ENCODE measurements at regions not wholly inside any gene's neighbourhood (a gene's known extent, or its start where the extent isn't known, plus 50 kb on each side); places are given as distances from the start of the nearest gene placed in this dataset.

GRCh38 chr4:162804351-162804924 lies 362.3 kb downstream of the NAF1 start:
- H3F3A ChIP-seq (ENCODE audit: low read depth), result no peaks in the 10 kb centered on the region
- H3K27me3 ChIP-seq (ENCODE audit: insufficient read depth, low read length, poor library complexity, severe bottlenecking), result no peaks in the 10 kb centered on the region
- H3K4me1 ChIP-seq (ENCODE audit: insufficient read depth, low read length, poor library complexity, severe bottlenecking), result no peaks in the 10 kb centered on the region
- no peak overlapping the region for H3K4me3 ChIP-seq (ENCODE audit: low read length, poor library complexity, severe bottlenecking)
- no peak overlapping the region for H3K9ac ChIP-seq (ENCODE audit: low read depth, low read length, poor library complexity, severe bottlenecking)
- H4K20me1 ChIP-seq (ENCODE audit: insufficient read depth, low read length, poor library complexity, severe bottlenecking), result no peaks in the 10 kb centered on the region
- H2AFZ ChIP-seq (ENCODE audit: low read length), result no peak overlapping the region
- H3K9me2 ChIP-seq (replicated peaks; ENCODE audit: low read depth, low read length), result no peaks in the 10 kb centered on the region
- H3K4me2 ChIP-seq (ENCODE audit: low read depth, low read length, poor library complexity, severe bottlenecking), result no peak overlapping the region
- TF ChIP-seq EZH2phosphoT487 (IDR thresholded peaks at IDR 0.05; ENCODE audit: borderline replicate concordance) (no peak), CTCF (conservative IDR thresholded peaks at IDR 0.05; ENCODE audit: low read length) (no peak)
- no peaks in the 10 kb centered on the region for H3K9me3 ChIP-seq (ENCODE audit: insufficient read depth, low read depth, low read length)
- H3K79me2 ChIP-seq (ENCODE audit: insufficient read depth, low read length), result no peaks in the 10 kb centered on the region
- H3K36me3 ChIP-seq (ENCODE audit: insufficient read depth, low read length), result no peaks in the 10 kb centered on the region

- no peak overlapping the region for H3K4me3 ChIP-seq (ENCODE audit: low read length, poor library complexity, severe bottlenecking)
- H3K9me2 ChIP-seq (replicated peaks; ENCODE audit: low read depth, low read length), result no peaks in the 10 kb centered on the region
- TF ChIP-seq CTCF (conservative IDR thresholded peaks at IDR 0.05; ENCODE audit: low read length), result no peak
- H3K4me1 ChIP-seq (ENCODE audit: insufficient read depth, low read length, poor library complexity, severe bottlenecking), result no peaks in the 10 kb centered on the region
- no peaks in the 10 kb centered on the region for H3K79me2 ChIP-seq (ENCODE audit: insufficient read depth, low read length)
- H3F3A ChIP-seq (ENCODE audit: low read depth), result no peaks in the 10 kb centered on the region
- no peaks in the 10 kb centered on the region for H3K36me3 ChIP-seq (ENCODE audit: insufficient read depth, low read length)
- no peaks in the 10 kb centered on the region for H3K27me3 ChIP-seq (ENCODE audit: insufficient read depth, low read length, poor library complexity, severe bottlenecking)
- no peaks in the 10 kb centered on the region for H3K9me3 ChIP-seq (ENCODE audit: insufficient read depth, low read depth, low read length)
- no peak overlapping the region for H2AFZ ChIP-seq (ENCODE audit: low read length)
- no peaks in the 10 kb centered on the region for H4K20me1 ChIP-seq (ENCODE audit: insufficient read depth, low read length, poor library complexity, severe bottlenecking)
- H3K9ac ChIP-seq (ENCODE audit: low read depth, low read length, poor library complexity, severe bottlenecking), result no peak overlapping the region
- no peak overlapping the region for H3K4me2 ChIP-seq (ENCODE audit: low read depth, low read length, poor library complexity, severe bottlenecking)
These were observed 363.3 kb downstream of the NAF1 start for GRCh38 chr4:162803378-162803777.

GRCh38 chr4:162797108-162797507 lies 369.6 kb downstream of the NAF1 start:
- no peaks in the 10 kb centered on the region for H3K36me3 ChIP-seq (ENCODE audit: insufficient read depth, low read length)
- no peak overlapping the region for H3K4me3 ChIP-seq (ENCODE audit: low read length, poor library complexity, severe bottlenecking)
- H3K4me1 ChIP-seq (ENCODE audit: insufficient read depth, low read length, poor library complexity, severe bottlenecking), result no peaks in the 10 kb centered on the region
- TF ChIP-seq CTCF (conservative IDR thresholded peaks at IDR 0.05; ENCODE audit: low read length), result no peak
- no peak for TF ChIP-seq EZH2phosphoT487 (IDR thresholded peaks at IDR 0.05; ENCODE audit: borderline replicate concordance)
- H4K20me1 ChIP-seq (ENCODE audit: insufficient read depth, low read length, poor library complexity, severe bottlenecking), result no peaks in the 10 kb centered on the region
- H3K79me2 ChIP-seq (ENCODE audit: insufficient read depth, low read length), result no peaks in the 10 kb centered on the region
- no peak overlapping the region for H3K9ac ChIP-seq (ENCODE audit: low read depth, low read length, poor library complexity, severe bottlenecking)
- H3K27me3 ChIP-seq (ENCODE audit: insufficient read depth, low read length, poor library complexity, severe bottlenecking), result no peaks in the 10 kb centered on the region
- H2AFZ ChIP-seq (ENCODE audit: low read length), result no peak overlapping the region
- no peaks in the 10 kb centered on the region for H3K9me2 ChIP-seq (replicated peaks; ENCODE audit: low read depth, low read length)
- no peaks in the 10 kb centered on the region for H3F3A ChIP-seq (ENCODE audit: low read depth)
- no peaks in the 10 kb centered on the region for H3K9me3 ChIP-seq (ENCODE audit: insufficient read depth, low read depth, low read length)
- H3K4me2 ChIP-seq (ENCODE audit: low read depth, low read length, poor library complexity, severe bottlenecking), result no peak overlapping the region

Measured in Loucy (cell line).